Activated T-cell treated with anti-CD3 and anti-CD28 coated beads, Interleukin-2, amount 50 U/mL, for 4 hours (primary cell): ENCODE measurements at regions not wholly inside any gene's neighbourhood (a gene's known extent, or its start where the extent isn't known, plus 50 kb on each side); places are given as distances from the start of the nearest gene placed in this dataset.

Experiments used
- ATAC-seq, 2 donors: fragments of 200-7000 bp; cut with Tn5 transposase; one replicate each; pipeline ENCODE4 v1.10.0; 2021
- DNase-seq: peaks from one replicate; pipeline ENCODE4 v3.0.0-alpha.2; 2020
- H3K27me3 Mint-ChIP-seq: one replicate; pipeline ENCODE4 v1.8.0; 2021; ENCODE audit warnings: low read depth, mixed read lengths
- H3K36me3 Mint-ChIP-seq: one replicate; pipeline ENCODE4 v1.8.0; 2022; ENCODE audit warnings: mixed read lengths; ENCODE audit not compliant: insufficient read depth
- H3K4me1 Mint-ChIP-seq: one replicate; pipeline ENCODE4 v1.8.0; 2021; ENCODE audit warnings: low read depth, mixed read lengths
- H3K4me3 Mint-ChIP-seq: one replicate; pipeline ENCODE4 v1.8.0; 2021; ENCODE audit warnings: mild to moderate bottlenecking, moderate library complexity, mixed read lengths
- H3K9me3 Mint-ChIP-seq: one replicate; pipeline ENCODE4 v1.8.0; 2021; ENCODE audit warnings: mixed read lengths

- Mint-ChIP-seq H3K9me3 (no peaks in the 10 kb centered on the region), H3K4me3 (no peak overlapping the region), H3K36me3 (no peaks in the 10 kb centered on the region), H3K27me3 (peaks cover 15% of the 10 kb centered on the region), H3K4me1 (no peaks in the 10 kb centered on the region)
- ATAC-seq: no peak
- no peak for DNase-seq
These were observed 313.2 kb upstream of the DIO3 start for GRCh38 chr14:101247842-101248725.

DNA sequence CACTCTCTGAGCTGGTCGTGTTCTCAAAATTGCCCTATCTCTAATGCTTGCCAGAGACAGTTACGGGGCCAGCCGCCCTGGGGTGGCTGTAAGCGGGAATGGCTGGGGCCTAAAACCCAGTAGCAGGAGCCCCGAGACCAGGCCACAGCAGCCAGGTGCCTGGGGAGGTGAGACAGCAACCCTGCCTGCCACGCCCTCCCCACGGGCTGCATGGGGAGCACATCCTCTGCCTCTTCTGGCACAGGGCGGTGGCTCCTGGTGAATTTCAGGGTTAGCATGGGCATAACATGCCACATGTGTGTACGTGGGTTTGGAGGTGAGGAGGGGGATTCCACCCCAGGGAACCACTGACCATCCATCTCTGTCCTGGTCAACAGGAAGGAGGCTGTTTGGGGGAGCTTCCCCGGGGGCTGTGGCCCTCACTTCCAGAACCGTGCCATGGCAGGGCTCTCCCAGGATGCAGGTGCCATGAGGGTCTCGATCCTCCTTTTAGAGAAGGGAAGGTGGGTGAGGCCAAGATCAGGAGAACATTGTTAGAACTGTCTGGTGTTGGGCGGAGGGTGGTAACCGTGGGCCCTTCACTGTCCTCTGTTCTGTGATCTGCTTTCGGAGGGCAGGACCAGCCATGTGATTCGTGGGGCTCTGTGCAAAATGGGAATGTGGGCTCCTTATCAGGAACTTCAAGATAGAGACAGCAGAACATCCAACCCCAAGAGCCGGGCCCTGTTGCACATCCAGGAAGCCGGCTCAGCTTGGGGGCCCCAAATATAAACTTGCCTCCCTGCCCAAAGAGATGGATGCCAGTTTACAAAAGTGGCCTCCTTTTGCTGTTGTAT is 312.2 kb upstream of the DIO3 start:
- Mint-ChIP-seq H3K27me3 (peaks cover 14% of the 10 kb centered on the region), H3K9me3 (no peaks in the 10 kb centered on the region), H3K36me3 (no peaks in the 10 kb centered on the region), H3K4me1 (no peaks in the 10 kb centered on the region), H3K4me3 (no peak overlapping the region)
- ATAC-seq: no peak
- no peak for DNase-seq

GRCh38 chr14:101249676-101250036 is 311.6 kb upstream of the DIO3 start:
- H3K4me3 Mint-ChIP-seq: no peak overlapping the region
- H3K27me3 Mint-ChIP-seq: peaks cover 14% of the 10 kb centered on the region
- no peaks in the 10 kb centered on the region for H3K9me3 Mint-ChIP-seq
- no peaks in the 10 kb centered on the region for H3K4me1 Mint-ChIP-seq
- H3K36me3 Mint-ChIP-seq: no peaks in the 10 kb centered on the region
- ATAC-seq (no peak), DNase-seq (no peak)

GRCh38 chr14:101250336-101250947 is 310.9 kb upstream of the DIO3 start:
- H3K27me3 Mint-ChIP-seq: peaks cover 14% of the 10 kb centered on the region
- H3K9me3 Mint-ChIP-seq: no peaks in the 10 kb centered on the region
- no peak for ATAC-seq

GRCh38 chr14:101250948-101251811 is 310.1 kb upstream of the DIO3 start:
- Mint-ChIP-seq H3K4me3 (no peak overlapping the region), H3K27me3 (peaks cover 14% of the 10 kb centered on the region)

More at GRCh38 chr14:101250336-101250947, 310.9 kb upstream of the DIO3 start:
- Mint-ChIP-seq H3K4me1 (no peaks in the 10 kb centered on the region), H3K4me3 (no peak overlapping the region), H3K36me3 (no peaks in the 10 kb centered on the region)
- no peak for DNase-seq

DNA sequence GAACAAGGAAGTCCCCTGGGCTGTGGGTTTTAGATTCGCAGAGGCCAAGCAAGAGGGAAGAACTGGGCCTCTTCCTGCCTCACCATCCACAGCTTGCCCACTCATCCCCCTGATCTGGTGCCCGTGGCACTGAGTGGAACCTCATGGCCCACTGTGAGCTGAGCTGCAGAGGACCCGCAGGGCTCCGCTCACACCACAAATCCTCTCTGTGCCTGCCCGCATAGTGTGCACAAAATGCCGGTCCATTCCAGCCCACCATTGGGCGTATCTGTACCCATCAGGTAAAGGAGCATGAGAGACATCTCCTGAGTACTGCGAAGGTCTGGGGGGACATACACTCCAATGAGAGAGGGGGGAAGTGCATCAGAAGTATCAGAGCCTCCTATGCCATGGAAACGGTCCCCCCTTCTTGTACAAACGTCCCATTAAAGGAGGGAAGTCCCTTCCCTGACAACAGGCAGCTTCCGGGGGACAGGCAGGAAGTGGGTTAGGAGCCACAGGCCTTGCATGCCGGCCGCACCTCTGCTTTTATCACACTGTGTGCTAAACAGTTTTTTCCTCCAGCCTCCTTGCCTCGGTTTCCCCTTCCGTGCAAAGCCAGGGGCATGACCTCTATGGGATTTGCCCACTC is 309.4 kb upstream of the DIO3 start:
- ATAC-seq (no peak), DNase-seq (no peak)
- H3K4me1 Mint-ChIP-seq: no peaks in the 10 kb centered on the region
- no peaks in the 10 kb centered on the region for H3K36me3 Mint-ChIP-seq
- no peaks in the 10 kb centered on the region for H3K9me3 Mint-ChIP-seq
- peaks cover 14% of the 10 kb centered on the region for H3K27me3 Mint-ChIP-seq
- H3K4me3 Mint-ChIP-seq: no peak overlapping the region

More at GRCh38 chr14:101250948-101251811, 310.1 kb upstream of the DIO3 start:
- ATAC-seq (no peak), DNase-seq (no peak)
- H3K36me3 Mint-ChIP-seq: no peaks in the 10 kb centered on the region
- no peaks in the 10 kb centered on the region for H3K9me3 Mint-ChIP-seq
- H3K4me1 Mint-ChIP-seq: no peaks in the 10 kb centered on the region

- peaks cover 14% of the 10 kb centered on the region for H3K27me3 Mint-ChIP-seq
- H3K36me3 Mint-ChIP-seq: no peaks in the 10 kb centered on the region
- H3K4me3 Mint-ChIP-seq: no peak overlapping the region
These were observed 308.7 kb upstream of the DIO3 start for GRCh38 chr14:101252443-101253214.

DNA sequence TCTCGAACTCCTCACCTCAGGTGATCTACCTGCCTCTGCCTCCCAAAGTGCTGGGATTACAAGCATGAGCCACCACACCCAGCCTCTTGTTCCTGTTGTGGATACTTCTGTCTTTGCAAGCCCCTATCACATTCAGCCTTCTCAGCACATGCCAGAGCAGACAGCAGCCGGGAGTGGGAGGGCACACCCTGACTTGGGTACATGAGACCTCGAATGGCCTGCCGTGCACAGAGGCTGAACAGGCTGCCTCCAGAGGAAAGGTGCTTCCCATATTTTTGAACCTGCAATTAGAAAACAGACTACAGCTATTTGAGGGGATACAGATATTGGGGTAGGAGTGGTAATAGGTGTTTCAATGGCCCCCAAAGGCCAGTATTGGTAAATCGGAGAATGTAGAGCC is 307.3 kb upstream of the DIO3 start:
- DNase-seq (no peak), ATAC-seq (no peak)
- Mint-ChIP-seq H3K27me3 (peaks cover 12% of the 10 kb centered on the region), H3K36me3 (no peaks in the 10 kb centered on the region), H3K9me3 (no peaks in the 10 kb centered on the region), H3K4me1 (no peaks in the 10 kb centered on the region), H3K4me3 (no peak overlapping the region)

More at GRCh38 chr14:101252443-101253214, 308.7 kb upstream of the DIO3 start:
- Mint-ChIP-seq H3K9me3 (no peaks in the 10 kb centered on the region), H3K4me1 (no peaks in the 10 kb centered on the region)
- no peak for DNase-seq
- no peak for ATAC-seq

GRCh38 chr14:101254805-101255764 is 306.2 kb upstream of the DIO3 start:
- Mint-ChIP-seq H3K27me3 (peaks cover 7% of the 10 kb centered on the region), H3K4me3 (no peak overlapping the region), H3K4me1 (no peaks in the 10 kb centered on the region), H3K36me3 (no peaks in the 10 kb centered on the region), H3K9me3 (no peaks in the 10 kb centered on the region)
- no peak for ATAC-seq
- DNase-seq: no peak

DNA sequence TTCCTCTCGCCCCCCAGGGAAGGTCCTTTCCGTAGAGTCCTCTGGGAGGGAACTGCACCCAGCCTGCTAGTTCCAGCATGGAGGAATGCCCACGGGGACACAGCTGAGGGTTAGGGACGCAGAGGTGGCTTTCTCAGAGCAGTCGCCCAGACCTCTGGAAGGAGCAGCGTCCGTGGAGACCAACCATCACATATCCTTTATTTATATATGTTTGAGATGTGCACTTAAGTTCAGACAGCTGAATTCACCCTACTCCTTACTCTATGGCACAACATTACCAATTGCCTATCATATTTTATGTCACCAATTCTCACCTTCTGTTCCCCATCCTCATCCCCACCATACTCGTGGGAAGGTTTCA is 305.6 kb upstream of the DIO3 start:
- Mint-ChIP-seq H3K4me1 (no peaks in the 10 kb centered on the region), H3K9me3 (no peaks in the 10 kb centered on the region), H3K27me3 (peaks cover 8% of the 10 kb centered on the region), H3K36me3 (no peaks in the 10 kb centered on the region), H3K4me3 (no peak overlapping the region)
- ATAC-seq: no peak
- DNase-seq: no peak

GRCh38 chr14:101256266-101256665 is 305.0 kb upstream of the DIO3 start:
- Mint-ChIP-seq H3K4me3 (no peak overlapping the region), H3K4me1 (no peaks in the 10 kb centered on the region), H3K9me3 (no peaks in the 10 kb centered on the region), H3K27me3 (peaks cover 8% of the 10 kb centered on the region), H3K36me3 (no peaks in the 10 kb centered on the region)
- ATAC-seq: no peak
- DNase-seq: no peak

GRCh38 chr14:101257551-101257950 is 303.7 kb upstream of the DIO3 start:
- Mint-ChIP-seq H3K27me3 (peaks cover 6% of the 10 kb centered on the region), H3K9me3 (peaks cover 4% of the 10 kb centered on the region), H3K4me3 (no peak overlapping the region), H3K36me3 (no peaks in the 10 kb centered on the region), H3K4me1 (no peaks in the 10 kb centered on the region)
- no peak for ATAC-seq
- no peak for DNase-seq
